ENCODE measurements at regions not wholly inside any gene's neighbourhood (a gene's known extent, or its start where the extent isn't known, plus 50 kb on each side); places are given as distances from the start of the nearest gene placed in this dataset.
A peak's percentile ranks its signal among the peaks of the same experiment; 100 is the strongest.

- Mint-ChIP-seq H3K9me3 (0 out of 2 replicates have a peak, but pooled peaks cover 4% of the 10 kb centered on the region), H3K27ac (no peak overlapping the region), H3K4me1 (peaks cover 59% of the 10 kb centered on the region), H3K27me3 (ENCODE audit: low read depth) (peaks cover 17% of the 10 kb centered on the region), H3K36me3 (no peaks in the 10 kb centered on the region), H3K4me3 (no peak overlapping the region)
- ChIA-PET POLR2A (no interaction called here), CTCF (no interaction called here)
- no peak for ATAC-seq
- TF ChIP-seq IRF2 (CRISPR knock-in tag; IDR thresholded peaks at IDR 0.05; ENCODE audit: borderline replicate concordance, low read depth) (no peak), NR1H2 (CRISPR knock-in tag; IDR thresholded peaks at IDR 0.05) (no peak)
- DNase-seq (ENCODE audit: low spot score) = no peak
Measured at GRCh38 chr2:160921386-160921964, 238.8 kb upstream of the TANK start.

GRCh38 chr2:160924936-160925353, 235.3 kb upstream of the TANK start:
- CTCF ChIA-PET = interaction anchor here (0.6 to 1.1 kb wide), 3 partner anchors 45 to 343 kb away, joined by 4 to 7 read pairs (median 4); no protein-coding TSS in a partner anchor
- Mint-ChIP-seq H3K27me3 (ENCODE audit: low read depth) (no peaks in the 10 kb centered on the region; the same call in 1 of the 2 replicates), H3K4me3 (no peak overlapping the region), H3K27ac (peak overlapping the region; percentile 61), H3K4me1 (peaks cover 73% of the 10 kb centered on the region), H3K36me3 (no peaks in the 10 kb centered on the region; the same call in 1 of the 2 replicates), H3K9me3 (peaks cover 8% of the 10 kb centered on the region)
- TF ChIP-seq MAX (CRISPR knock-in tag; IDR thresholded peaks at IDR 0.05) (peak; percentile 81), TEAD4 (CRISPR knock-in tag; IDR thresholded peaks at IDR 0.05) (0 out of 2 replicates have a peak, but pooled peaks have one; percentile 13), USF2 (CRISPR knock-in tag; IDR thresholded peaks at IDR 0.05) (peak; percentile 87), USF1 (CRISPR knock-in tag; IDR thresholded peaks at IDR 0.05) (peak; percentile 92), NR3C1 (CRISPR knock-in tag; conservative IDR thresholded peaks at IDR 0.05; ENCODE audit: low read depth) (no peak), HMGA2 (CRISPR knock-in tag; IDR thresholded peaks at IDR 0.05) (no peak), ZNF232 (CRISPR knock-in tag; IDR thresholded peaks at IDR 0.05) (no peak), ZNF138 (CRISPR knock-in tag; conservative IDR thresholded peaks at IDR 0.05) (no peak), PREB (CRISPR knock-in tag; IDR thresholded peaks at IDR 0.05; ENCODE audit: borderline replicate concordance) (no peak), ARID4B (CRISPR knock-in tag; IDR thresholded peaks at IDR 0.05; ENCODE audit: borderline replicate concordance) (no peak), TEAD1 (CRISPR knock-in tag; IDR thresholded peaks at IDR 0.05) (peak; percentile 76), ETV6 (CRISPR knock-in tag; IDR thresholded peaks at IDR 0.05) (0 out of 2 replicates have a peak, but pooled peaks have one; percentile 4), OVOL2 (CRISPR knock-in tag; IDR thresholded peaks at IDR 0.05; ENCODE audit: borderline replicate concordance) (no peak)
- POLR2A ChIA-PET = interaction anchor here (1.1 kb wide), 1 partner anchor 45 kb away, joined by 3 read pairs; no protein-coding TSS in a partner anchor
- DNase-seq (ENCODE audit: low spot score) (no peak), ATAC-seq (peak; percentile 85)
